Activated CD8-positive, alpha-beta memory T cell treated with anti-CD3 and anti-CD28 coated beads, Interleukin-2, amount 50 U/mL, for 48 hours (primary cell): ENCODE measurements at regions not wholly inside any gene's neighbourhood (a gene's known extent, or its start where the extent isn't known, plus 50 kb on each side); places are given as distances from the start of the nearest gene placed in this dataset.

Experiments
- DNase-seq: peaks from one replicate; pipeline ENCODE4 v3.0.0-alpha.2; 2020

DNA sequence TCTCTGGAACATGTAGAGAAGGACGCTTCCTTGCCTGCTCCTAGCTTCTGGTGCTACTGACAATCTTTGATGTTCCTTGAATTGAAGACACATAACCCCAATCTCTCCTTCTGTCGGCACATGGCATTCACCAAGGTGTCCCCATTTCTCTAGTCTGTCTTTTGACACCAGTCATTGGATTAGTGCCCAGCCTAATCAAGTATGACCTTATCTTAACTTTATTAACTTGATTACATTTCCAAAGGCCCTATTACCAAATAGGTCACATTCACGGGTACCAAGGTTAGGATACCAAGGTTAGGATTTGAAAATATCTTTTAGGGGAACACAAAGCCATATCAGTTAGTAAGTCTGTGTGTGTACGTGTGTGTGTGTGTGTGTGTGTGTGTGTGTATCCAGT, 377.9 kb downstream of the CMPK2 start:
- no peak for DNase-seq

DNA sequence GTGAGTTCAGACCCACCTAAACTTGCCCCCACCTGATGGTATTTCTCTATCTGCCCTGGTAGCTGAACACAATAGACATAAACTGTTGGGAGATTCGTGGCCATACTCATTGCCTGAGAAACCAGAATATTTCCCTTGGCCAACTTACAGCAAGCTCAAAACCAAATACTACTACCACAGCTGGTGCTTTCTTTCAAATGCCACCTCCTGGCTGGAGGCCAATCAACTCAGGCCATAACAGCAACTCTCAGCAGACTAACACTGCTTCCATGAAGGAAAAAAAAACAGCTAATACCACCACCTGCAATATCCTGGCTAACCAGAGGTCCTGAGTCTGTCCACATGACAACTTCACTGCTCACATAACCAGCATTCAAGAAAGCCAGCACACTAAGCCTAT, 373.1 kb downstream of the CMPK2 start:
- no peak for DNase-seq

DNA sequence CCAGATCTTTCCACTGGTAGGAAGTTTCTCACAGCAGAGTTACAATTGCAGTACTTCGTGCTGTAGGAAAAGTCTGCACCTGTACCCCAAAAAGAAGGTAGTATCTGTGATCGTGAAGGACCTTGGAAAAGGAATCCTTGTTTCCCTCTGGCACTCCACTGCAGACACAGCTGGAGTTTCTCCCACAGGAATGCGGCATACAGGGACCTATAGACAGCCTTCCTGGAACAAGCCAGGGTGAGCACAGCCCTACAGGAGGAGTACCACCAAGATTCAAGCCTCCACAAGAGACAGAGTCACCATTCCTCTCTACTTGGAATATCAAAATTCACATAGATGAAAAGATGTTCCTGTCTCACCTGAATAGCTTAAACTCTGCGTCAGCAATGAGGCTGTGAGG, 372.4 kb downstream of the CMPK2 start:
- no peak for DNase-seq

DNA sequence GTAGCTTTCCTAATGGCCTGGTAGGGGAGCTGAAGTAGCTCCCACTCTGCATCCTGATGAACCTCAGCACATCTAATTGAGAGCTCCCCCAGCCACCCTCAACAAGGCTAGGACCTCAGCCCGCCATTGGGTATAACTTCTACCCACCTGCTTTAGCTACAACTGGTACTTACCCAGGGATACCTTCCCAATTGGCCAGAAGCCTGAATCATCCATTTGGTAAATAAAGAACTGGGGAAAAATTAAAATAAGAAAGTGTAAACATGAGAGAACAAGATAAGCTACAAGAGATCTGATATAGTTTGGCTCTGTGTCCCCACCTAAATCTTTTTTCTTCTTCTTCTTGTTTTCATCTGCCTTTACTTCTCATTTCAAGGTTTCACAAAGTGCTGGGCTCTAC, 372.0 kb downstream of the CMPK2 start:
- no peak for DNase-seq

DNA sequence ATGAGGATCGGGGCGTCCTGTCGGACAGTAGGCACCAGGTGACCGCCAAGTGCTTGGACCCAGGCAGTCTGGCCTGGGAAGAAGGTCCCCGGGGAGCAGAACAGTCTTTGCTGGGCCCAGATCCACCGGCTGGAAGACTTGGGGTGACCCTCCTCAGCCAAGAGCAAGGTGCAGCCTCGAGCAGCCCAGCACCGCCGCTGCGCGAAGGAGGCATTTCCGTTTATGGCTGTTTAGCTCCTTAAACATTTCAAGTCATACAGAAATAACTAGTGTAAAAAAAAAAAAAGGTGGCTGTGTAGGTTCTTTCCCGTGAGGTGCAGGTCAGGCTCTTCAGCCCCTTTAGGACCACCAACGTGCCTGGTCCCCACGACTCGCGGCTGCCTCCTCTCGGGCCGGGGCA, 370.2 kb downstream of the CMPK2 start:
- DNase-seq, result no peak

DNA sequence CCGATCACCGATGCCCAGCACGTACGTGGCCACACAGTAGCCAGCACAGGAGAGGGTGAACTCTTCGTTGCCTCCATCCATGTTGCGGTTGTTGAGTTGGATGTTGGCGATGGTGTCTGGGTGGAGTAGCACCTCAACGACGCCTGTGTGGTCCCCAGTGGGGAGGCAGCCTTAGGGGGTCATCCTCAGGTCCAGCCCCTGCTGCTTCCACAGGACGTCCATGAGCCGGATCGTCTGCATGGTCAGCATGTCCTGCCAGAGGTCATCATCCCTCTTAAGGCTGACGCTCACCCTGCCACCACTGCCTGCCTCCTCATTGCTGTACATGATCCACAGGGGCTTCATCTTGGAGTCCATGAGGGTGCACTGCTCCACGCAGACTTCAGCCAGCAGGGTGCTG, 369.3 kb downstream of the CMPK2 start:
- no peak for DNase-seq

DNA sequence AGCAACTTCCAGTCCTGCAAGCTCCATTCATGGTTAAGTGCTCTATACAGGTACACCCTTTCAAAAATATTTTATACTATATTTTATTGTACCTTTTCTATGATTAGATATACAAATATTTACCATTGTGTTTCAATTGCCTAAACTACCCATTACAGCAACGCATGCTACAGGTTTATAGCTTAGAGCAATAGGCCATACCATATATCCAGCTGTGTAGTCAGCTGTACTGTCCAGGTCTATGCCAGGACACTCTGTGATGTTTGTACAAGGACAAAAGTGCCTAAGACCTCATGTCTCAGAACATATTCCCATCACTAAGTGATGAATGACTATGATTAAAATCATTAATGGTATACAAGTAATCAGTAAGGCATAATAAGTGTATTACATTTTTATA, 368.7 kb downstream of the CMPK2 start:
- no peak for DNase-seq

DNA sequence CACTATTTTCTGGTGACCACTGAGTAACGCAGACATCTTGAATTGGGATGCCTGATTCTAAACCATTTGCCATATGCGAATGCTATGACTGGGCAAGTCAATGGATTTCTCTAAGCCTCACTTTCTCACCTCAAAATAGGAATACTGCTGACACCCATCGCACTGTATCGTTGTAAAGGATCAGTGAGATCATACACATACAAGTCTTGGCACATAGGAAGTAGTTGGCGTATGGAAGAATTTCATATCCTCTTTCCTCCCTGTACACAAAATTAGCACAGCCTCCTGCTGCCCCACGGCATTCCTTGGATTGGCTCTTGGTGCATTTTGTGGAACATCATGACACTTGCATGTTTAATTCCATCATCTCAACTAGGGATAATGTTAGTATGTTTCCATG, 366.9 kb downstream of the CMPK2 start:
- no peak for DNase-seq

DNA sequence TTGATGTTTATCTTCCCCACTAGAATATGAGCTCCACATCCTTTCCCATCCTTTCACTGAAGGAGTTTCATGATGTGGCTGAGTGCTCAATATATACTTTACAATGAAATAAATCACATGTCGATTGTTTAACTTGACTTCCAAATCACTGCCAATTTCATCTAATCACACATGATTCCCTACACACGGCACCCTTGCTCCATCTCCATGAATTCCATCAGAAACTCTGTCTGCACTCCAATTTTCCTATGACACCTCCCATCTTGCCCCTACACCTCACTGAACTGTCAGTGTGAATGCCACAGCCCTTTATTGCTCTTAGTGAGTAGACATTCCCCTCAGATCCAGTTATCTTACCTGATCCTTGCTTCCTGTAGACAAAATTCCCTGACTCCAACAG, 366.0 kb downstream of the CMPK2 start:
- DNase-seq, result no peak

DNA sequence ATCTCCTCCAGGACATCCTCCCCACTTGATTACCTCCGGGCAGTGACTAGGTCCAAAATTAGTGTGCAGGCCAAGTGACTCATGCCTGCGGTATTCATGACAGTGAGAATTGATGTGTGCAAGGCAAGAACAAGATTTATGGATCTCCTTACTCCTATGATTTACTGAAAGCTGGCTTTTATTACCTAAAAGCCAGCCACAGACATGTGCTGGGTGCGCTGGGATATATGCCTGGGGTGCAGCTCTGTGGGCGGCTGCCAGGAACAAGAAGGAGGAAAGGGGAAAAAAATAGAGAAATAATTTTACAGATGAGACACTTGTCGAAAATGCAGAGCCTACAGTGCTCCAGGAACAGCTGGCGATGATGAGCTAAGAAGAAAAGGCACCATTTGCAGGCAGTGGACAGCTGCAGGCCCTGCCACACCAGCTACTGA, 359.3 kb downstream of the CMPK2 start:
- no peak for DNase-seq

DNA sequence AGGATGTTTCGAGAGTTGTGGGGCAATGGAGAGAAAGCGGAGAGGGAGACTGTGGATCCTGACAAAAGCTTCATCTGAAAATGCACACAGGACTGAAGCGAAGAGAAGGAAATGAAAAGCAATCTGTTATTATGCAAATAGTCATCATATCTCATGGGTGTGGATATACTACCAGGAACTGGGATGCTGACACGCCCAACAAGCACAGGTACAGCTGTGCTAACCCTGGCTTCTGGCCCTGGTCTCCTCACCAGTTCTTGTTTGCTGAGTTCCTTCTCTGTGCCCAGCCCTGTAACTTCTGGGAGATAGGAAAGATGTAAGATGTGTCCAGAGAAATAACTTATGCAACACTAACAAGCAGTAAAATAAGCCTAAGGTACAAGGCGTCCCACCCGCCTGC, 358.8 kb downstream of the CMPK2 start:
- DNase-seq, result no peak

DNA sequence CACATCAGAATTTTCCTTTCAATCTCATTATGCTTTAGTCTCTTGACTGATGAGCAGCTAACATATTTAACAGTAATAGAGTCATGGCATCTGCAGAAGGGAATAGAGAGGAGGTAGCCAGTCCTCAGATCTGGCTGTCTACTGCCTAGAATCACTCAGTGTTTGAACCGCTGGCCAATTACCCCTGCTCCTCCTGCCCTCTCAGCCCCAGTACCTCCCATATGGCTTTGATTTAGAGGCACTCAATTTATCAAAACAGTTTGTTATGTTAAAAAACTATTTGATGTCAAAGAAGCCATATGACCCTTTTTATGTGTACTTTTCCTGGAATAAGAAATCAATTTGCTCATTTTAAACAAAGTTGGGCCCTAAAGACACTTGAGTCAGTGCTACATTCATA, 355.2 kb downstream of the CMPK2 start:
- DNase-seq, result no peak

DNA sequence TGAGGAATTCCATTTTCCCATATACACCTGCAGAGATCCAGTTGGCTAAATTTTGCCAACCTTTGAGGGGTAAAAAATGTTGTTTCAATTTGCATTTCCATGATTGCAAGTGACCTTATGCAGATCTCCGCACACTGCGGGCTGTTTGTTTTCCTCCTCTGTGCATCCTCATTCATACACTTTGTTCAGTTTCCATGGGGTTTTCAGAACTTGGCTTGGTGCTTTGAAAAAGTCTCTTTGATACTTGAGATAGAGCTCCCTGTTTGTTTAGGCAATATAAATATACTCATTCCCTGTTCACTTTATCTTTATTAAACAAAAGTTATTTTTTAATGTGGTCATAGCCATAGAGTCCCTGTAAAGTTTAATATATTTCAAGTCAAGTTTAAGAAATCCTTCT, 353.1 kb downstream of the CMPK2 start:
- no peak for DNase-seq

DNA sequence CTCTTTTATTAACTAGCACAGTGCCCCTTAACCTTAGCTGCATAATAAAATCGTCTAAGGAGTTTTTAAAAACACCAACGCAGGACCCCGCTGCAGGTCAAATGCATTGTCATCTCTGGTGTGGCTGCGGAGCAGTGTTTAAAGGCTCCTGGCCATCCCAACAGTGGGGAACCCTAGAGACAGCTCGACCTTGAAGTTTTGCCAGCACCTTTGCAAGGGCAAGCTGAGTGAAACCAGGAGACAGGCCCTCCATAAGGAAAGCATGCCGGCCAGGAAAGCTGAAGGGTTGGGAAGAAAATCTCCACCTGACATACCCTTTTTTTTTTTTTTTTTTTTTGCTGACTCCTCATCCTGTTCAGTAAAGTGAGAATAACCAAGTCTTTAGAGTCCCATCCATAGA, 349.0 kb downstream of the CMPK2 start:
- no peak for DNase-seq

DNA sequence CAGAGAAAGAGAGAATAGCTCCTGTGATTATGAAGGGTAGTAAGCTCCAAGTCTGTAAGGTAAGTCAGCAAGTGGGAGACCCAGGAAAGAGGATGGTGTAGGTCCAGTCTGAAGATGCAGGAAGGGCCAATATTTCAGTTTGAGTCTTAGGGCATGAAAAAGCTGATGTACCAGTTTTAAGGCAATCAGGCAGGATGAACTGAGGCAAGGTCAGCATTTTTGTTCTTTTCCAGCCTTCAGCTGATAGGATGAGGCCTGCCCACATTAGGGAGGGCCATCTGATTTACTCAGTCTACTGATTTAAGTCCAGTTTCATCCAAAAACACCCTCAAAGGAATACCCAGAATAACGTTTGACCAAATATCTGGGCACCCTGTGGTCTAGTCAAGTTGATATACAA, 347.3 kb downstream of the CMPK2 start:
- DNase-seq, result no peak

DNA sequence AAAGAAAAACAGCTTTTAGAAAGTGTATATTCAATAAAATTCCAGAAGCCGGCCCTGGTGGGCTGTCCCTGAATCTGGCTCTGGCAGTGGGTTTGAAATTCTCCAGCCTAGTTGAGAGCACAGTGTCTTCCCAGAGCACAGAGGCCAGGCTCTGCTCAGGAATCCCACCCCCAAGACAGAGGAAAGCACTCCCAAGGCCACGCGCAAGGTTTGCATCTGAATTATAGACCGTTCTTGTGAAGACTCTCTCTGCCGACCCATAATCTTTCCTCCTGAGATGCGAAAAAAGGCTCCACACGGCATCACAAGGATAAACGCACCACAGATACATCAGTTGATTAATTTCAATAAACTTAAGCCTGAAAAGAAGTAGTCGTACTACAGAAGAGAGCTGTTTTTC, 342.2 kb downstream of the CMPK2 start:
- no peak for DNase-seq

DNA sequence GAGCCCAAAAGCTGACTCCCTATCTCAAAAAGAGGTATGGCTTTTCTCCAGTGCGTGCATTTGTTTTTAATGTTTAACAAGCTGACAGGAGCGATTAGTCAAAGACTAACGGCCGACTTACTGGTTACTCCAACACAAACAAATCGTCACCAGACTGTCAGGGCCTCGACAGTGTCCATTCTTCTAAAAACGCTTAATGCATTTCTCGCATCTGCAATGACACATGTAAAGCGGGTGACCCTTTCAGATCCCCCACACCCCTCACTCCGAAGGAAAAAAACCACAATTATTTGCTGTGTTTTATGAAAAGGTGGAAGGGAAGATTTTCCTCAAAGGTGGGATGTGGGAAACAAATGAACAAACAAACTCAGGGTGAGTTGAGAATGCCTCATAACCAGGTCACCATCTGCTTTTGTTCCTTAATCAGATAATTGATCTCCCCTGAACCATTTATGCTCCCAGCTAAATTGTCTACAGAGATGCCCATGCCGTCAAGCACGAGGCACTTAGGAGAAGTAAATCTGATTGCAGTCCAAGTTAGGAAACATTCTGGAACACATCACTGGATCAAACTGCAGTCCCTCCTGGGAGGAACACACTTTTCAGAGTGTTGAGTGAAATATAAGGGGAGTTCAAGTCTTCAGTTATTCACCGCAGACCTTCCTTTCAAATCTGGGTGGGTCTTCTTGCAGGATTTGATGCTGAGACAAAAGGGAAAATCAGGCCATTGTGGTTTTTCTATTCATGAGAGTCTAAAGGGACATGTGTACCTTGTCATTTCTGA, 340.8 kb downstream of the CMPK2 start:
- no peak for DNase-seq

DNA sequence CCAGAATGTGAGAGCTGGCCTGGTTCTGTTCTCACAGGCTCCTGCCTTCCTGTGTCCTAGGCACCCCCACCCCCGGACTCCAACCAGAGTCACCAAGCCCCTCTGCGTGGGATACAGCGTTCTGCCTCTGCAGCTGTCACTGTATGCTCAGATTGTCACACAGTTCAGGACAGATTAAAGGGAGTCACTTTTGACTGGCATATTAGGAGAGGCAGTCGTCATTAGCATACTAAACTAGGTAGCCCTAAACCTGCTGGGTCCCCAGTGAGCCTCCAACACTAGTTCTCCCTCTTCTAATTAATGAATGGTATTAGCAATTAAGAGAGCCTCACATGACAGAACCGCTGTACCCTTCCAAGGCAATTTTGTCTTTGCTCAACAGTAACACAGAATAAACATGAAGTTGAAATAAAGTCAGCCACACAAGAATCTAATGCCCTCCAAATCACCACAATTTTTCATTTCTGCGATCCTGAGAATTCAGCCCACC, 340.2 kb downstream of the CMPK2 start:
- DNase-seq, result no peak

DNA sequence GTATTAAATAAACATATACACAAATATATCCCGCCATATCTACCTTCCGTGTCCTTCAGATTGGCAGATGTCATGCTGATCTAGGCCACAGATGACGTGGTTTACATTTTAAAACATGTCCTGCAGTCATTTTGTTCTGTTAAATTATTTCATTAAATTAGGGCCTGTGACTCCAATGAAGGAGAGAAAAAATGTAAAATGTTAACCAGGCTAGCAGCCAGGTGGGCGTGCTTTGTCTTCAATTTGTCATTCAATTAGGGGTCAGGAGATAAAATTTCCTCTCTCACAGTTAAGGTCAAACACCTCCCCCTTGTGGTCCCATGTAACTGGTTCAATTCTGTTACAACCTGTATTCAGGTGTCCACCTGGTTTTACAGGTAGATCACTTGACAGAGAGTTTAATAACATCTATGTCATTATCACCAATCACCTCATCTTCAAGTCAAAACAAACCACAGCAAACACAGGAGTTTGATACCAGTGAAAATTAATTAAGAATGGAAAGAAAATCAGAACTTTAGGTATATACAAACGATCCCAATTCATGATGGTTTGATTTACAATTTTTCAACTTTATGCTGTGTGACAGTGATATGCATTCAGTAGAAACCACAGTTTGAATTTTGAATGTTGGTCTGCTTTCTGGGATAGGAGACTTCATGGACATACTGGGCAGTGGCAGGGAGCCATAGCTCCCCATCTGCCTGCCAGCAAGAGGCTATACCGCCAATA, 339.4 kb downstream of the CMPK2 start:
- no peak for DNase-seq

DNA sequence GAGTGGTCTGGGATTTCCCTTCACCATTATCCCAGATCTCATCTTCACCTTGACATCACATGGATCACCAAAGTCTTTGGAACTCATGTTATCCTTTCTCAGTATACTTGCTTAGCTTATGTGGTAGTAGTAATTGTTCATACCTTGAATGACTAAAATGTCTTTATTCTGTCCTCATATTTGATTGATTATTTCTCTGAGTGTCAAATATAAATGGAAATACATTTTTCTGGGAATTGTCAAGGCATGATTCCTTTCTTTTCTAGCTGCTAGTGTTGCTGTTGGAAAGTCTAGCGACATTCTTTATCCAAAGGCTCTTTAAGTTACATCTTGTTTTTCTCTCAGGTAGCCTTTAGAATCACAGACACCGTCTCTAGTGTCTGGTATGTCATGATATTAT, 334.4 kb downstream of the CMPK2 start:
- DNase-seq, result no peak

DNA sequence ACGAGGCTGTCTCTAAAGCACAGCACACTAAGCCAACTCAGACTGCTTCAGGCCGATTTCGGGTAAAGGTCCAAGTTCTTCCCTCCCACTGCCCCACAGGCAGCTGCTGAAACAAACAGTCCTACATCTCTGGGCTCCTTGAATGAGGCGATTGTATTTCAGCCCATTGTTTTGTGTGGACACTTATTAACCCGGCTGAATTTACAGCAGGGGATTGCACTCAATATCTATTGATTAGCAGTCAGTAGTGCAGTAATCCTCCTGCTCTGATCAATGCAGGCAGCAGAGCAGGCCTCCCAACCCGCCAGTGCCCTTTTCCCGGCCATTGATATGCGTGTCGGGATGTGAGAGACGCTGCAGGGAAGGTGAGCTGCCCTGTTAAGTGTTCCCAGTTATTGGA, 330.1 kb downstream of the CMPK2 start:
- no peak for DNase-seq

DNA sequence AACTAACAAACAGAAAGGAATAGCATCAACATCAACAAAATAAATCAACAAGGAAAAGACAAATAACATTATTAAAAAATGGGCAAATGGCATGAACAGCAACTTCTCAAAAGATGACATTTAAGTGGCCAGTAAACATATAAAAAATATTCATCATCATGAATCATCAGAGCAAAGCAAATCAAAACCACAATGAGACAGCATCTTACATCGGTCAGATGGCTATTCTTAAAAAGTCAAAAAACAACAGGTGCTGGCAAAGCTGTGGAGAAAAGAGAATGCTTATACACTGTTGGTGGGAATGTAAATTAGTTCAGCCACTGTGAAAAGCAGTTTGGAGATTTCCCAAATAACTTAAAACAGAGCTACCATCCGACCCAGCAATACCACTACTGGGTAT, 327.1 kb downstream of the CMPK2 start:
- DNase-seq, result no peak

DNA sequence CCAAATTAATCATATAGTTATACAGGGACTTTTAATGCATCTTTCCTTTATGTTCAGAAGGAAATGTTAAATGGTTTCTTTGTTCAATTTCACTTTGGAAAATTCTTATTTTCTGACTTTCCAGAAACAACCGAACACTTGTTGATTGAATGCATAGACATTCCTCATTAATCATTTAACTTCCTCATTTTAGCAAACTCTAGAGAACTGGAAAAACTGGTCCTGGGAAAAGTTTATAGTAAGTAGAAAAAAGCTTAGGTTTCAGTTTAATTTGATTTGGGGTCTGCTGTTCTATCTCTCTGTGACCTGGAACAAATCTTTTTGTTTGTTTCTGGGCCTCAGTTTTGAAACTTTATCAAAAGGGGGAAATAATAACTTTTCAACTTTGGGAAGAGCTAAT, 320.4 kb downstream of the CMPK2 start:
- no peak for DNase-seq

DNA sequence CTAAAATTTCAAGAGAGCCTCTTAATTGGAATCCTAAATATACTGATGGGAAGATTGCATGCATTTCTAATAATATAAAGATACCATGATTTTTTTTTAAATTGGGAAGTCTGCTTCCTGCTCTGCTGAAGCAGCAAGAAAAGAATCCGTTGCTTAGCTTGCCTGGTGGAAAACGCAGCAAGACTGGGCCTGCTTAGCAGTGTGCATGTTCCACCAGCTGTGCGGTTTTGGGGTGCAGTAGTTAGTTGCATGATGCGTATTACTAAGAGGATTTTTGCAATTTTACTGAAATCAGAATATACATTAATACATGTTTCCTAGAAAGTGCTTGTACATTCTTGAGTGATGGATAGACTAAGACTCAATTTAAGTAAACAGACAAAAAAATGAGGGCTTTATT, 319.9 kb downstream of the CMPK2 start:
- DNase-seq, result no peak

DNA sequence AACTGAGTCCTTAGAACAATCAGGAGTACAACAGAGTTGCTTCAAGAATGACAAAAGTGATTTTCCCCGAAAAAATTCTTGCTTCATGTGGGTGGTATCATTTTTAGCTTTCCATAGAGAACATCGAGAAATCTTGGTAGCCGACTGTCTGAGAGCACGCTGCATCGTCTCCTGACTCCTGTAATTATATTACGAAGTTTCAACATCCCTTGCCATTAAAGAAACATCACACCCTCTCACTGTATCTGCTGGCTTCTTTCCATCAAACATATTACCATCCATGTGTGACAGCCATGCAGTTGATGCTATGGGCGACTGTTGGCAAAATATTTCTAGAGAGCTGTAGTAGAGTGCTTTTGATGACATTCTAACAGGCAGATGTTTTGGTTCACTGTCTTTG, 311.2 kb downstream of the CMPK2 start:
- DNase-seq, result no peak
